ENCODE measurements at regions not wholly inside any gene's neighbourhood (a gene's known extent, or its start where the extent isn't known, plus 50 kb on each side); places are given as distances from the start of the nearest gene placed in this dataset.

DNA sequence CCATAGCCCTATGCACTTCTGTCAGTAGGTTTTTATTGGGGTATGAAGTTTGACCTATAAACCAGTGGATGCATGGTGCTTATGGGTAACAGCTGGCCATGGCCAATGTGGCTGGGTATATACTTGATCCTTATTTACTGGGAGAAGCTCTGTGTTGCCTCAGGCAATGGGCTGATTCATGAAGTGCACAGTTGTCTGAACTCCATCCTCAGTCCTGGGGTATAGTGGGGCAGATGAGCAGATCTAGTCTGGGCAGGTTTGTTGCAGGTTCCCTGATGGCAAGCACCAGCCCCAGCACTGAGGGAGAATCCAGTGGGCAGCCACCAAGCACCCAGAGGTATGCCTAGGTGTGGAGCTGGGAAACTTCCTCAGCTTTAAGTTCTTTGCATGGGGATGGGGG, 274.4 kb downstream of the TDRD3 start:
- TF ChIP-seq POLR2A (IDR thresholded peaks at IDR 0.05) = no peak
- TF ChIP-seq, protein P1, sequence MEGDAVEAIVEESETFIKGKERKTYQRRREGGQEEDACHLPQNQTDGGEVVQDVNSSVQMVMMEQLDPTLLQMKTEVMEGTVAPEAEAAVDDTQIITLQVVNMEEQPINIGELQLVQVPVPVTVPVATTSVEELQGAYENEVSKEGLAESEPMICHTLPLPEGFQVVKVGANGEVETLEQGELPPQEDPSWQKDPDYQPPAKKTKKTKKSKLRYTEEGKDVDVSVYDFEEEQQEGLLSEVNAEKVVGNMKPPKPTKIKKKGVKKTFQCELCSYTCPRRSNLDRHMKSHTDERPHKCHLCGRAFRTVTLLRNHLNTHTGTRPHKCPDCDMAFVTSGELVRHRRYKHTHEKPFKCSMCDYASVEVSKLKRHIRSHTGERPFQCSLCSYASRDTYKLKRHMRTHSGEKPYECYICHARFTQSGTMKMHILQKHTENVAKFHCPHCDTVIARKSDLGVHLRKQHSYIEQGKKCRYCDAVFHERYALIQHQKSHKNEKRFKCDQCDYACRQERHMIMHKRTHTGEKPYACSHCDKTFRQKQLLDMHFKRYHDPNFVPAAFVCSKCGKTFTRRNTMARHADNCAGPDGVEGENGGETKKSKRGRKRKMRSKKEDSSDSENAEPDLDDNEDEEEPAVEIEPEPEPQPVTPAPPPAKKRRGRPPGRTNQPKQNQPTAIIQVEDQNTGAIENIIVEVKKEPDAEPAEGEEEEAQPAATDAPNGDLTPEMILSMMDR (IDR thresholded peaks at IDR 0.05) = no peak

Data from heart left ventricle (tissue), 13 donors.